ENCODE measurements at regions not wholly inside any gene's neighbourhood (a gene's known extent, or its start where the extent isn't known, plus 50 kb on each side); places are given as distances from the start of the nearest gene placed in this dataset.

- H3K9me3 ChIP-seq (replicated peaks in 1 of 2; ENCODE audit: control insufficient read depth in 2 of 2, insufficient read depth in 1 of 2, low read depth in 1 of 2, low read length in 2 of 2) = no peaks in the 10 kb centered on the region
- WGBS, 2 donors (ENCODE audit: extremely low coverage in 2 of 2, insufficient read length in 2 of 2, insufficient replicate concordance in 1 of 2) = no CpG with 5 or more reads among the region's 6 CpGs
Measured at GRCh38 chr13:67369895-67370660, 139.9 kb upstream of the PCDH9 start.

DNA sequence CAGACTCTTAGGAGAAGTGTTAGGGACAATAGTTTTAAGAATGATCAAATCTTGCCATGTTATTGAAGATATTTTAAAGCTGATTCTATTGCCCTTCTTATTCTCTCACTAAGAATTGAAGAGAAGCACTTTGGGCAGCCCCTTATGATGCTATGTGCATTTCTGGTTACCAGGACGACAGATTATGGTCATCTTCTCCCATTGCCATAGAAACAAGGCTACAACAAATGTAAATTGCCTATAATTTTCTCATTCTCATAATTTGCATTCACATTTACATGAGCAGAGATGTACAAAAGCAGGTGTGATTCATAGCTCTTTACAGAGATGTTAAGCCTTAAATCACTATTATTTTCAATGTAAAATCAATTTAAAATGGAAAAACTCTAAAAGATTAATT, 137.3 kb upstream of the PCDH9 start:
- H2BK15ac ChIP-seq (ENCODE audit: low read length) = no peak overlapping the region
- no peak for DNase-seq (ENCODE audit: low spot score)
- H3K27ac ChIP-seq (replicated peaks; ENCODE audit: low read length) = no peak overlapping the region
- no peak overlapping the region for H2AK5ac ChIP-seq (ENCODE audit: low read depth, low read length)
- no peak overlapping the region for H2BK120ac ChIP-seq (ENCODE audit: low read depth, low read length)
- H3K4ac ChIP-seq (ENCODE audit: low read length) = no peak overlapping the region
- H2AFZ ChIP-seq (ENCODE audit: low read length) = no peak overlapping the region
- H2BK5ac ChIP-seq (ENCODE audit: low read length) = no peak overlapping the region
- H3K9ac ChIP-seq (ENCODE audit: low read depth, low read length, poor library complexity) = no peak overlapping the region
- no peaks in the 10 kb centered on the region for H3K36me3 ChIP-seq (replicated peaks in 1 of 2; ENCODE audit: control insufficient read depth in 2 of 2, insufficient read depth in 2 of 2, low read length in 2 of 2)
- no peak overlapping the region for H4K8ac ChIP-seq (ENCODE audit: low read depth, low read length)
- no peaks in the 10 kb centered on the region for H3K27me3 ChIP-seq (ENCODE audit: control insufficient read depth in 3 of 3, insufficient read depth in 3 of 3, low read depth in 1 of 3, low read length in 3 of 3)
- no peaks in the 10 kb centered on the region for H3K9me3 ChIP-seq (replicated peaks in 1 of 2; ENCODE audit: control insufficient read depth in 2 of 2, insufficient read depth in 1 of 2, low read depth in 1 of 2, low read length in 2 of 2)
- H4K91ac ChIP-seq (ENCODE audit: low read depth, low read length, poor library complexity) = no peak overlapping the region
- no peak overlapping the region for H2BK12ac ChIP-seq (ENCODE audit: low read length)
- H3K4me3 ChIP-seq (ENCODE audit: low read length in 2 of 2) = no peak overlapping the region
- no peak overlapping the region for H3K23ac ChIP-seq (ENCODE audit: low read depth, low read length, poor library complexity)
- no peak overlapping the region for H3K14ac ChIP-seq (ENCODE audit: low read length)
- H3K79me1 ChIP-seq (ENCODE audit: low read depth, low read length) = no peaks in the 10 kb centered on the region
- H3K4me2 ChIP-seq (ENCODE audit: insufficient read depth, low read length, poor library complexity, severe bottlenecking) = no peak overlapping the region
- WGBS, 2 donors (ENCODE audit: extremely low coverage in 2 of 2, insufficient read length in 2 of 2, insufficient replicate concordance in 1 of 2) = no CpG with 5 or more reads among the region's 1 CpG
- H3K4me1 ChIP-seq (ENCODE audit: control insufficient read depth in 2 of 2, insufficient read depth in 1 of 2, low read depth in 1 of 2, low read length in 2 of 2) = peaks cover 1 to 2% of the 10 kb centered on the region in 2 donors
- H3K18ac ChIP-seq (ENCODE audit: low read length) = no peak overlapping the region

More at GRCh38 chr13:67369895-67370660, 139.9 kb upstream of the PCDH9 start:
- H3K4me2 ChIP-seq (ENCODE audit: insufficient read depth, low read length, poor library complexity, severe bottlenecking) = no peak overlapping the region
- H2BK120ac ChIP-seq (ENCODE audit: low read depth, low read length) = no peak overlapping the region
- H4K8ac ChIP-seq (ENCODE audit: low read depth, low read length) = no peak overlapping the region
- H3K79me1 ChIP-seq (ENCODE audit: low read depth, low read length) = no peaks in the 10 kb centered on the region
- no peak overlapping the region for H3K4ac ChIP-seq (ENCODE audit: low read length)
- H3K14ac ChIP-seq (ENCODE audit: low read length) = no peak overlapping the region
- H2BK15ac ChIP-seq (ENCODE audit: low read length) = no peak overlapping the region
- H3K9ac ChIP-seq (ENCODE audit: low read depth, low read length, poor library complexity) = no peak overlapping the region
- no peak overlapping the region for H4K91ac ChIP-seq (ENCODE audit: low read depth, low read length, poor library complexity)
- H2BK12ac ChIP-seq (ENCODE audit: low read length) = no peak overlapping the region
- no peak overlapping the region for H3K18ac ChIP-seq (ENCODE audit: low read length)
- H3K27me3 ChIP-seq (ENCODE audit: control insufficient read depth in 3 of 3, insufficient read depth in 3 of 3, low read depth in 1 of 3, low read length in 3 of 3) = no peaks in the 10 kb centered on the region
- no peak overlapping the region for H3K27ac ChIP-seq (replicated peaks; ENCODE audit: low read length)
- H2AK5ac ChIP-seq (ENCODE audit: low read depth, low read length) = no peak overlapping the region
- H2AFZ ChIP-seq (ENCODE audit: low read length) = no peak overlapping the region
- peaks cover 1 to 10% of the 10 kb centered on the region in 2 donors for H3K4me1 ChIP-seq (ENCODE audit: control insufficient read depth in 2 of 2, insufficient read depth in 1 of 2, low read depth in 1 of 2, low read length in 2 of 2)
- no peaks in the 10 kb centered on the region for H3K36me3 ChIP-seq (replicated peaks in 1 of 2; ENCODE audit: control insufficient read depth in 2 of 2, insufficient read depth in 2 of 2, low read length in 2 of 2)
- no peak overlapping the region for H3K23ac ChIP-seq (ENCODE audit: low read depth, low read length, poor library complexity)
- no peak overlapping the region for H2BK5ac ChIP-seq (ENCODE audit: low read length)
- DNase-seq (ENCODE audit: low spot score) = no peak
- H3K4me3 ChIP-seq (ENCODE audit: low read length in 2 of 2) = no peak overlapping the region

DNA sequence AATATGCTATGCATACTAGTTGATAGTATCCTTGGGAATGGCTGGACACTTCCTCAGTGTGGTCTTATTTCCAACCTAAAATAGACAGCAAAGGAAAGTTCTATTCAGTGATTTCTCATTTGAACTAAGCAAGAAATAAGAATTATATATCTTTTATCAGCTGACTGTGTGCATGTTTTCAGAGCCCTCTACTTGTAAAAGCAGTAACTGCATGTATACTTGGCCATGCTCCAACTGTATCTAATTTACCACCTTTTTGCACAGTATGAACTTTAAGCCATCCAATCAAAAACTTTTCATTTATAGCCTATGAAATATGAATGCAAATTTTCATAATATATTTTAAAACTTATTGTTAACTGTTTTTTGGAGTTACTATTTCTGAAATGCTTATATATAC, 136.4 kb upstream of the PCDH9 start:
- Histone ChIP-seq H3K4me3 (ENCODE audit: low read length in 2 of 2) (no peak overlapping the region), H3K27ac (replicated peaks; ENCODE audit: low read length) (no peak overlapping the region), H3K27me3 (ENCODE audit: control insufficient read depth in 3 of 3, insufficient read depth in 3 of 3, low read depth in 1 of 3, low read length in 3 of 3) (no peaks in the 10 kb centered on the region), H4K8ac (ENCODE audit: low read depth, low read length) (no peak overlapping the region), H3K4me1 (ENCODE audit: control insufficient read depth in 2 of 2, insufficient read depth in 1 of 2, low read depth in 1 of 2, low read length in 2 of 2) (peaks cover 0 to 1% of the 10 kb centered on the region in 2 donors), H3K36me3 (replicated peaks in 1 of 2; ENCODE audit: control insufficient read depth in 2 of 2, insufficient read depth in 2 of 2, low read length in 2 of 2) (no peaks in the 10 kb centered on the region), H3K14ac (ENCODE audit: low read length) (no peak overlapping the region), H3K18ac (ENCODE audit: low read length) (no peak overlapping the region), H3K4ac (ENCODE audit: low read length) (no peak overlapping the region), H4K91ac (ENCODE audit: low read depth, low read length, poor library complexity) (no peak overlapping the region), H2AFZ (ENCODE audit: low read length) (no peak overlapping the region), H3K9ac (ENCODE audit: low read depth, low read length, poor library complexity) (no peak overlapping the region), H3K4me2 (ENCODE audit: insufficient read depth, low read length, poor library complexity, severe bottlenecking) (no peak overlapping the region), H2BK12ac (ENCODE audit: low read length) (no peak overlapping the region), H3K79me1 (ENCODE audit: low read depth, low read length) (no peaks in the 10 kb centered on the region), H2BK15ac (ENCODE audit: low read length) (no peak overlapping the region), H2AK5ac (ENCODE audit: low read depth, low read length) (no peak overlapping the region), H3K9me3 (replicated peaks in 1 of 2; ENCODE audit: control insufficient read depth in 2 of 2, insufficient read depth in 1 of 2, low read depth in 1 of 2, low read length in 2 of 2) (no peaks in the 10 kb centered on the region), H2BK5ac (ENCODE audit: low read length) (no peak overlapping the region), H3K23ac (ENCODE audit: low read depth, low read length, poor library complexity) (no peak overlapping the region), H2BK120ac (ENCODE audit: low read depth, low read length) (no peak overlapping the region)
- no peak for DNase-seq (ENCODE audit: low spot score)

- H2AFZ ChIP-seq (ENCODE audit: low read length) = peak overlapping the region; percentile 41
- no peak overlapping the region for H2AK5ac ChIP-seq (ENCODE audit: low read depth, low read length)
- H3K27me3 ChIP-seq (ENCODE audit: control insufficient read depth in 3 of 3, insufficient read depth in 3 of 3, low read depth in 1 of 3, low read length in 3 of 3) = no peaks in the 10 kb centered on the region
- no peak overlapping the region for H2BK120ac ChIP-seq (ENCODE audit: low read depth, low read length)
- H3K27ac ChIP-seq (replicated peaks; ENCODE audit: low read length) = no peak overlapping the region
- H3K18ac ChIP-seq (ENCODE audit: low read length) = no peak overlapping the region
- no peak overlapping the region for H2BK15ac ChIP-seq (ENCODE audit: low read length)
- no peak overlapping the region for H4K8ac ChIP-seq (ENCODE audit: low read depth, low read length)
- no peak overlapping the region for H3K23ac ChIP-seq (ENCODE audit: low read depth, low read length, poor library complexity)
- no peak overlapping the region for H2BK5ac ChIP-seq (ENCODE audit: low read length)
- H3K9me3 ChIP-seq (replicated peaks in 1 of 2; ENCODE audit: control insufficient read depth in 2 of 2, insufficient read depth in 1 of 2, low read depth in 1 of 2, low read length in 2 of 2) = no peaks in the 10 kb centered on the region
- H3K4me2 ChIP-seq (ENCODE audit: insufficient read depth, low read length, poor library complexity, severe bottlenecking) = no peak overlapping the region
- peak; percentile 1 for DNase-seq (ENCODE audit: low spot score)
- no peak overlapping the region for H3K4me3 ChIP-seq (ENCODE audit: low read length in 2 of 2)
- no peak overlapping the region for H3K4ac ChIP-seq (ENCODE audit: low read length)
- no peak overlapping the region for H3K14ac ChIP-seq (ENCODE audit: low read length)
- H3K4me1 ChIP-seq (ENCODE audit: control insufficient read depth in 2 of 2, insufficient read depth in 1 of 2, low read depth in 1 of 2, low read length in 2 of 2) = no peaks in the 10 kb centered on the region
- no peak overlapping the region for H2BK12ac ChIP-seq (ENCODE audit: low read length)
- no peak overlapping the region for H3K9ac ChIP-seq (ENCODE audit: low read depth, low read length, poor library complexity)
- no peak overlapping the region for H4K91ac ChIP-seq (ENCODE audit: low read depth, low read length, poor library complexity)
- H3K79me1 ChIP-seq (ENCODE audit: low read depth, low read length) = no peaks in the 10 kb centered on the region
- no CpG with 5 or more reads among the region's 6 CpGs for WGBS, 2 donors (ENCODE audit: extremely low coverage in 2 of 2, insufficient read length in 2 of 2, insufficient replicate concordance in 1 of 2)
- H3K36me3 ChIP-seq (replicated peaks in 1 of 2; ENCODE audit: control insufficient read depth in 2 of 2, insufficient read depth in 2 of 2, low read length in 2 of 2) = no peaks in the 10 kb centered on the region
Measured at GRCh38 chr13:67355812-67356476, 125.8 kb upstream of the PCDH9 start.
